OCI-LY7 (cell line): ENCODE measurements at regions not wholly inside any gene's neighbourhood (a gene's known extent, or its start where the extent isn't known, plus 50 kb on each side); places are given as distances from the start of the nearest gene placed in this dataset.

Experiments used
- CTCF ChIP-seq: fragments of 200-600 bp; sonication (generic); conservative IDR thresholded peaks from 2 replicates; pipeline ENCODE4 v1.5.1; 2014; ENCODE audit warnings: mild to moderate bottlenecking, antibody characterized with exemption, low read length, moderate library complexity, mixed read lengths
- EZH2phosphoT487 ChIP-seq: fragments of 200-600 bp; sonication (generic); IDR thresholded peaks from 2 replicates; pipeline ENCODE4 v1.6.1; 2018; ENCODE audit warnings: low read depth, borderline replicate concordance, mild to moderate bottlenecking, mixed run types, antibody characterized with exemption, low read length, moderate library complexity, mixed read lengths

GRCh38 chr9:82154573-82154972 is 166.0 kb downstream of the SPATA31D1 start:
- TF ChIP-seq CTCF (no peak), EZH2phosphoT487 (no peak)
